ENCODE measurements at regions not wholly inside any gene's neighbourhood (a gene's known extent, or its start where the extent isn't known, plus 50 kb on each side); places are given as distances from the start of the nearest gene placed in this dataset.

- TF ChIP-seq POLR2A (IDR thresholded peaks at IDR 0.05) (no peak), CTCF (IDR thresholded peaks at IDR 0.05) (no peak)
These were observed 206.7 kb downstream of the MOXD1 start for GRCh38 chr6:132194529-132194928.

Data from thyroid gland (tissue), 4 donors.